ENCODE measurements at regions not wholly inside any gene's neighbourhood (a gene's known extent, or its start where the extent isn't known, plus 50 kb on each side); places are given as distances from the start of the nearest gene placed in this dataset.

GRCh38 chr1:172874950-172875349, 175.8 kb downstream of the TNFSF18 start:
- no peak for TF ChIP-seq EZH2 (IDR thresholded peaks at IDR 0.05; ENCODE audit: borderline replicate concordance, low read length)
- TF ChIP-seq, protein P1, sequence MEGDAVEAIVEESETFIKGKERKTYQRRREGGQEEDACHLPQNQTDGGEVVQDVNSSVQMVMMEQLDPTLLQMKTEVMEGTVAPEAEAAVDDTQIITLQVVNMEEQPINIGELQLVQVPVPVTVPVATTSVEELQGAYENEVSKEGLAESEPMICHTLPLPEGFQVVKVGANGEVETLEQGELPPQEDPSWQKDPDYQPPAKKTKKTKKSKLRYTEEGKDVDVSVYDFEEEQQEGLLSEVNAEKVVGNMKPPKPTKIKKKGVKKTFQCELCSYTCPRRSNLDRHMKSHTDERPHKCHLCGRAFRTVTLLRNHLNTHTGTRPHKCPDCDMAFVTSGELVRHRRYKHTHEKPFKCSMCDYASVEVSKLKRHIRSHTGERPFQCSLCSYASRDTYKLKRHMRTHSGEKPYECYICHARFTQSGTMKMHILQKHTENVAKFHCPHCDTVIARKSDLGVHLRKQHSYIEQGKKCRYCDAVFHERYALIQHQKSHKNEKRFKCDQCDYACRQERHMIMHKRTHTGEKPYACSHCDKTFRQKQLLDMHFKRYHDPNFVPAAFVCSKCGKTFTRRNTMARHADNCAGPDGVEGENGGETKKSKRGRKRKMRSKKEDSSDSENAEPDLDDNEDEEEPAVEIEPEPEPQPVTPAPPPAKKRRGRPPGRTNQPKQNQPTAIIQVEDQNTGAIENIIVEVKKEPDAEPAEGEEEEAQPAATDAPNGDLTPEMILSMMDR (IDR thresholded peaks at IDR 0.05; ENCODE audit: low read length) = no peak
- no peaks in the 10 kb centered on the region for H4K20me1 ChIP-seq (ENCODE audit: insufficient read depth, low read length)
- no peak overlapping the region for H2AFZ ChIP-seq (ENCODE audit: low read length)
- no peaks in the 10 kb centered on the region for H3K36me3 ChIP-seq (ENCODE audit: insufficient read depth, low read length)
- no peaks in the 10 kb centered on the region for H3K9me3 ChIP-seq (ENCODE audit: low read length)
- H3K4me3 ChIP-seq (ENCODE audit: low read depth, low read length, poor library complexity, severe bottlenecking) = no peak overlapping the region
- no peaks in the 10 kb centered on the region for H3K4me1 ChIP-seq (ENCODE audit: insufficient read depth, low read length, severe bottlenecking)
- H3K9ac ChIP-seq (ENCODE audit: low read length) = no peak overlapping the region
- no peak overlapping the region for H3K27ac ChIP-seq (ENCODE audit: low read depth, low read length, poor library complexity, severe bottlenecking)
- H3F3A ChIP-seq (ENCODE audit: insufficient read depth, low read length) = no peaks in the 10 kb centered on the region
- H3K4me2 ChIP-seq (ENCODE audit: low read length) = no peak overlapping the region
- no peaks in the 10 kb centered on the region for H3K27me3 ChIP-seq (ENCODE audit: insufficient read depth, low read length)
- H3K9me2 ChIP-seq (ENCODE audit: low read depth, low read length) = no peaks in the 10 kb centered on the region
- no peaks in the 10 kb centered on the region for H3K79me2 ChIP-seq (ENCODE audit: insufficient read depth, low read length)

DNA sequence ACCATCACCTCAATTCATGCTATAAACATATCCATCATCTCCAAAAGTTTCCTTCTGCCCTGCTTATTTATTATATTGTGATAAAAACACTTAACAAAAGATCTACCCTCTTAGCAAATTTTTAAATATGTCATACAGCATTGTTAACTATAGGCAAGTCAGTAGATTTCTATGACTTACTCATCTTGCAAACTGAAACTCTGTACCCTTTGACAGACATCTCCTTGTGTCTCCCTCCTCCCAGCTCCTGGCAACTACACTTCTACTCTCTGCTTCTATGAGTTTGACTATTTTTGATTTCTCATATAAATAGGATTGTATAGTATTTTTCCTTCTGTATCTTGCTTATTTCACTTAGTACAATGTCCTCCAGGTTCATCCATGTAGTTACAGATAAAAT, 174.8 kb downstream of the TNFSF18 start:
- no peak overlapping the region for H3K4me2 ChIP-seq (ENCODE audit: low read length)
- TF ChIP-seq EZH2 (IDR thresholded peaks at IDR 0.05; ENCODE audit: borderline replicate concordance, low read length) = no peak
- TF ChIP-seq, protein P1 (IDR thresholded peaks at IDR 0.05; ENCODE audit: low read length) = no peak
- H3K9me2 ChIP-seq (ENCODE audit: low read depth, low read length) = no peaks in the 10 kb centered on the region
- H3K27me3 ChIP-seq (ENCODE audit: insufficient read depth, low read length) = no peaks in the 10 kb centered on the region
- no peak overlapping the region for H3K9ac ChIP-seq (ENCODE audit: low read length)
- no peaks in the 10 kb centered on the region for H3K9me3 ChIP-seq (ENCODE audit: low read length)
- H3K79me2 ChIP-seq (ENCODE audit: insufficient read depth, low read length) = no peaks in the 10 kb centered on the region
- no peak overlapping the region for H3K4me3 ChIP-seq (ENCODE audit: low read depth, low read length, poor library complexity, severe bottlenecking)
- no peaks in the 10 kb centered on the region for H3F3A ChIP-seq (ENCODE audit: insufficient read depth, low read length)
- no peaks in the 10 kb centered on the region for H4K20me1 ChIP-seq (ENCODE audit: insufficient read depth, low read length)
- H2AFZ ChIP-seq (ENCODE audit: low read length) = no peak overlapping the region
- H3K27ac ChIP-seq (ENCODE audit: low read depth, low read length, poor library complexity, severe bottlenecking) = no peak overlapping the region
- H3K36me3 ChIP-seq (ENCODE audit: insufficient read depth, low read length) = no peaks in the 10 kb centered on the region
- no peaks in the 10 kb centered on the region for H3K4me1 ChIP-seq (ENCODE audit: insufficient read depth, low read length, severe bottlenecking)

DNA sequence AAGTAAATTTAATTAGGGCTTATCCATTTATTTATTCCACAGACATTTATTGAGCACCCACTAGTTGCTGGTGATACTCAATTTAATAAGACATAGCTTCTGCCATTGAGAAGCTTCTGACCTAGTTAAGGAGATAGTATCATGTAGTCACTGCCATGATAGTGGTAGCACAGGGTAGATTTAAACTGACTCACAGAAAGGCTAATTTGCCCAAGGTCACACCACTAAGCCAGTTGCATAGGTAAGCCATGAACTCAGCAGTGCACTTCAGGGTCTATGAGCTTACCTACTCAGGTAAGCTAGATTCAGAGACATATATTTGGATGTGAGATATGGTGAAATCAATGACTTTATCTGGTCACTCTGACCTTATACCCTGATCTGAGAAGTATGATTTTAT, 168.4 kb downstream of the TNFSF18 start:
- H3F3A ChIP-seq (ENCODE audit: insufficient read depth, low read length) = no peaks in the 10 kb centered on the region
- no peak overlapping the region for H3K4me2 ChIP-seq (ENCODE audit: low read length)
- no peaks in the 10 kb centered on the region for H4K20me1 ChIP-seq (ENCODE audit: insufficient read depth, low read length)
- TF ChIP-seq, protein P1 (IDR thresholded peaks at IDR 0.05; ENCODE audit: low read length) = no peak
- no peak for TF ChIP-seq EZH2 (IDR thresholded peaks at IDR 0.05; ENCODE audit: borderline replicate concordance, low read length)
- H3K9ac ChIP-seq (ENCODE audit: low read length) = no peak overlapping the region
- no peaks in the 10 kb centered on the region for H3K9me2 ChIP-seq (ENCODE audit: low read depth, low read length)
- no peak overlapping the region for H3K27ac ChIP-seq (ENCODE audit: low read depth, low read length, poor library complexity, severe bottlenecking)
- no peaks in the 10 kb centered on the region for H3K27me3 ChIP-seq (ENCODE audit: insufficient read depth, low read length)
- H3K4me3 ChIP-seq (ENCODE audit: low read depth, low read length, poor library complexity, severe bottlenecking) = no peak overlapping the region
- H3K36me3 ChIP-seq (ENCODE audit: insufficient read depth, low read length) = no peaks in the 10 kb centered on the region
- H3K4me1 ChIP-seq (ENCODE audit: insufficient read depth, low read length, severe bottlenecking) = no peaks in the 10 kb centered on the region
- no peak overlapping the region for H2AFZ ChIP-seq (ENCODE audit: low read length)
- no peaks in the 10 kb centered on the region for H3K9me3 ChIP-seq (ENCODE audit: low read length)
- no peaks in the 10 kb centered on the region for H3K79me2 ChIP-seq (ENCODE audit: insufficient read depth, low read length)
